Upper lobe of left lung (tissue), 6 donors: ENCODE measurements at regions not wholly inside any gene's neighbourhood (a gene's known extent, or its start where the extent isn't known, plus 50 kb on each side); places are given as distances from the start of the nearest gene placed in this dataset.

ENCODE experiments used
- ATAC-seq, 2 donors: fragments of 200-7000 bp; cut with Tn5 transposase; one replicate each; pipeline ENCODE4 v1.9.1; 2022; ENCODE audit warnings: mild to moderate bottlenecking in 2 of 2, moderate library complexity in 2 of 2; ENCODE audit not compliant: low FRiP score in 2 of 2
- DNase-seq, 2 donors: peaks; one replicate each; pipeline ENCODE4 v3.0.0-alpha.2; 2019 to 2020
- H3K27ac ChIP-seq, 4 donors: fragments of 200-600 bp; sonication (generic); one replicate each; pipeline ENCODE4 v1.5.1; 2016 to 2019
- H3K27me3 ChIP-seq, 4 donors: fragments of 200-600 bp; sonication (generic); one replicate each; pipeline ENCODE4 v1.5.1; 2017 to 2019
- H3K36me3 ChIP-seq, 4 donors: fragments of 200-600 bp; sonication (generic); one replicate each; pipeline ENCODE4 v1.5.1; 2016 to 2019
- H3K4me1 ChIP-seq, 4 donors: fragments of 200-600 bp; sonication (generic); one replicate each; pipeline ENCODE4 v1.5.1; 2018 to 2019
- H3K4me3 ChIP-seq, 4 donors: fragments of 200-600 bp; sonication (generic); one replicate each; pipeline ENCODE4 v1.5.1; 2017 to 2019; ENCODE audit warnings: mild to moderate bottlenecking in 2 of 4, moderate library complexity in 1 of 4
- H3K9me3 ChIP-seq, 4 donors: fragments of 200-600 bp; sonication (generic); one replicate each; pipeline ENCODE4 v1.5.1; 2018 to 2019
- EP300 ChIP-seq, 4 donors: sonication (generic); formaldehyde crosslinking; IDR thresholded peaks; one replicate each; pipeline ENCODE4 v1.5.1; 2017; ENCODE audit warnings: antibody characterized with exemption in 4 of 4, control low read depth in 2 of 4
- POLR2A ChIP-seq, 4 donors: fragments of 450-650 bp; IDR thresholded peaks; one replicate each; pipeline ENCODE4 v1.5.1; 2016 to 2017; ENCODE audit warnings: antibody characterized with exemption in 4 of 4, mild to moderate bottlenecking in 2 of 4
- POLR2AphosphoS5 ChIP-seq, 2 donors: sonication (generic); formaldehyde crosslinking; IDR thresholded peaks; one replicate each; pipeline ENCODE4 v1.5.1; 2017; ENCODE audit warnings: antibody characterized with exemption in 2 of 2
- WGBS, 2 donors: methylation state at CpG; one replicate each; pipeline ENCODE4 v1.1.5; 2017 to 2018; 5-methylcytosine and 5-hydroxymethylcytosine counted together
- TF ChIP-seq, protein P1 (sequence below), 6 experiments: fragments of 450-650 bp in 4 of 6; fragments of 200-600 bp in 2 of 6; sonication (generic) in 2 of 6; IDR thresholded peaks; one replicate each; pipeline ENCODE4 v1.5.1; 2016 to 2019; ENCODE audit warnings: antibody characterized with exemption in 6 of 6
- donor health status: DM: no; HTN: no; CAD: no; lungs with moderate emphysema.
- donor health status: DM: no; HTN: yes; CAD: no; lungs with severe emphysema.

DNA sequence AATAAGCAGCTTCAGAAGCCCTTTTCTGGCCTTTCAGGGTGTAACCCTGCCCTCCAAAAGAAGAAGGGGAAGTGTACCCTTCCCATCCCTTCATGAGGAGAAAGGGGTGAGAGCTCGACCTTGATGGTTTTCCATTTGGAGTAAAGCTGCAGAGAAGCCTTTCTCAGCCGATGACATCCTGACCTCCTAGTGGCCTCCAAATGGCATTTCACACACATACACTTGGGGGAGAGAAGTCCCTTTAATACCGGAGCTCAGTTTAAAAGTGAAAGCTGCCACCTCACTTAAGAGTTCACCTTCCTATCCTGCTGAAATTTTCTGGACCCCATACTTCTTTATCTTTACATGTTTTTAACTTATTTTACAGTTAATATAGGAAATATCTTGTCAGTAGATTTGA lies 716.7 kb downstream of the DCDC2C start:
- Histone ChIP-seq H3K4me3 (no peak overlapping the region), H3K27ac (no peak overlapping the region), H3K9me3 (no peaks in the 10 kb centered on the region), H3K36me3 (no peaks in the 10 kb centered on the region), H3K4me1 (no peaks in the 10 kb centered on the region), H3K27me3 (no peaks in the 10 kb centered on the region)
- TF ChIP-seq EP300 (IDR thresholded peaks at IDR 0.05) (no peak), POLR2AphosphoS5 (IDR thresholded peaks at IDR 0.05) (no peak), POLR2A (IDR thresholded peaks at IDR 0.05) (no peak)
- TF ChIP-seq, protein P1, sequence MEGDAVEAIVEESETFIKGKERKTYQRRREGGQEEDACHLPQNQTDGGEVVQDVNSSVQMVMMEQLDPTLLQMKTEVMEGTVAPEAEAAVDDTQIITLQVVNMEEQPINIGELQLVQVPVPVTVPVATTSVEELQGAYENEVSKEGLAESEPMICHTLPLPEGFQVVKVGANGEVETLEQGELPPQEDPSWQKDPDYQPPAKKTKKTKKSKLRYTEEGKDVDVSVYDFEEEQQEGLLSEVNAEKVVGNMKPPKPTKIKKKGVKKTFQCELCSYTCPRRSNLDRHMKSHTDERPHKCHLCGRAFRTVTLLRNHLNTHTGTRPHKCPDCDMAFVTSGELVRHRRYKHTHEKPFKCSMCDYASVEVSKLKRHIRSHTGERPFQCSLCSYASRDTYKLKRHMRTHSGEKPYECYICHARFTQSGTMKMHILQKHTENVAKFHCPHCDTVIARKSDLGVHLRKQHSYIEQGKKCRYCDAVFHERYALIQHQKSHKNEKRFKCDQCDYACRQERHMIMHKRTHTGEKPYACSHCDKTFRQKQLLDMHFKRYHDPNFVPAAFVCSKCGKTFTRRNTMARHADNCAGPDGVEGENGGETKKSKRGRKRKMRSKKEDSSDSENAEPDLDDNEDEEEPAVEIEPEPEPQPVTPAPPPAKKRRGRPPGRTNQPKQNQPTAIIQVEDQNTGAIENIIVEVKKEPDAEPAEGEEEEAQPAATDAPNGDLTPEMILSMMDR (IDR thresholded peaks at IDR 0.05): no peak
- no peak for DNase-seq
- no peak for ATAC-seq
- 35 to 44% methylated on average over 3 of the region's 3 CpGs for WGBS, 2 donors

DNA sequence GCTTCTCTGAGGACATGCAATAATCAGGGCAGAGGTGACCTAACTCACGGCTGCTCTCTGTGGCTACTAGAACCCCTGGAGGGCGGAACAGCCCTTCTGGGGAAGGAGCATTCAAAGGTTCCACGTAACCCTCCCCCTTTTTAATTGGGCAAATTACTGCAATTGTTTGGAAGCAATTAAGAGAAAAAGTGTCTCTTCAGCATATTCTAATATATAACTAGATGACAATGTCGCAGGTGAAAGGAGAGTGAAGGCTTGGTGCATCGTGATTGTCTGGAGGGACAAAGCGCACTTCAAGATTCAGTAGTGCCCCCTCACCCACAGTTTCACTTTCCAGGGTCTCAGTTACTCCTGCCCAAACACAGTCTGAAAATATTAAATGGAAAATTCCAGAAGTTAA lies 720.8 kb downstream of the DCDC2C start:
- TF ChIP-seq POLR2A (IDR thresholded peaks at IDR 0.05) (no peak), EP300 (IDR thresholded peaks at IDR 0.05) (no peak), POLR2AphosphoS5 (IDR thresholded peaks at IDR 0.05) (no peak)
- TF ChIP-seq, protein P1 (IDR thresholded peaks at IDR 0.05): no peak
- H3K27me3 ChIP-seq: no peaks in the 10 kb centered on the region
- ATAC-seq (no peak), DNase-seq (no peak)
- H3K4me3 ChIP-seq: no peak overlapping the region
- no peaks in the 10 kb centered on the region for H3K4me1 ChIP-seq
- no peaks in the 10 kb centered on the region for H3K36me3 ChIP-seq
- no peak overlapping the region for H3K27ac ChIP-seq
- no peaks in the 10 kb centered on the region for H3K9me3 ChIP-seq
- WGBS, 2 donors: 87 to 92% methylated on average over 6 of the region's 6 CpGs

DNA sequence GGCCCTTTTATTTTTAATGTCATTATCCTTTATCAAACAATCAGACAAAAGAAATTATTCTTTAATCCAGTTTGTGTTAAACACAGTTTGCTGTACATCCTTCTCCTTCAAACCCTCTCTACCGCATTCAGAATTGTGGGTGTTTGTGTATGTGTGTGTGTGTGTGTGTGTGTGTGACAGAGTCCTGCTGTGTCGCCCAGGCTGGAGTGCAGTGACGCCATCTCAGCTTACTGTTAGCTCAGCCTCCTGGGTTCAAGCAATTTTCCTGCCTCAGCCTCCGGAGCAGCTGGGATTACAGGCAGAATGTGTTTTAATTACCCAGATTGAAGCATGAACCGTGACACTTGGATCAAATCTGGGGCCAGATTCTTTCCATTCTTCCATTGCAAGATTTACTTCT lies 723.7 kb downstream of the DCDC2C start:
- ATAC-seq (no peak), DNase-seq (no peak)
- H3K27me3 ChIP-seq: no peaks in the 10 kb centered on the region
- no peaks in the 10 kb centered on the region for H3K9me3 ChIP-seq
- no peaks in the 10 kb centered on the region for H3K4me1 ChIP-seq
- no peaks in the 10 kb centered on the region for H3K36me3 ChIP-seq
- TF ChIP-seq POLR2A (IDR thresholded peaks at IDR 0.05): no peak
- no peak for TF ChIP-seq POLR2AphosphoS5 (IDR thresholded peaks at IDR 0.05)
- no peak for TF ChIP-seq EP300 (IDR thresholded peaks at IDR 0.05)
- TF ChIP-seq, protein P1 (IDR thresholded peaks at IDR 0.05): no peak
- no peak overlapping the region for H3K4me3 ChIP-seq
- H3K27ac ChIP-seq: no peak overlapping the region
- WGBS, 2 donors: 77 to 86% methylated on average over 5 of the region's 5 CpGs

DNA sequence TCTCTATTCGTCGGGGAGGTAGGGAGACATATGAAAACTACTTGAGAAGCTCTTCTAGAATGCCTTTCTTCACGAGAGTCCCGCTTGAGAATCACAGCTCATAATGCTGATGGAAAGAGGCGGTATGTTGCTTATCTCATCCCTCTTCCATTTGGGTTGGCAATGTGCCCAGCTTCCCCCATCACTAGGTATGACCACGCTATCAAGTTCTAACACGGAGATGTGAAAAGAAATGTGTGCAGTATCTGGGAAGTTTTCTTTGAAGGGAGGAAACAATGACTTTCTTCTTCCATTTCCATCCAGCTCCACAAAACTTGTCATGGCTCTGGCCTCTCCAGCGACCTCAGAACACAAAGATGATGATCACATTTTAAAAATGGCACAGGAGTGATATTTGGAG lies 742.4 kb downstream of the DCDC2C start:
- ATAC-seq (no peak), DNase-seq (no peak)
- Histone ChIP-seq H3K36me3 (no peaks in the 10 kb centered on the region), H3K27me3 (no peaks in the 10 kb centered on the region), H3K27ac (no peak overlapping the region), H3K9me3 (no peaks in the 10 kb centered on the region), H3K4me1 (no peaks in the 10 kb centered on the region), H3K4me3 (no peak overlapping the region)
- 62 to 64% methylated on average over 8 of the region's 8 CpGs for WGBS, 2 donors
- TF ChIP-seq POLR2A (IDR thresholded peaks at IDR 0.05): no peak
- TF ChIP-seq EP300 (IDR thresholded peaks at IDR 0.05): no peak
- TF ChIP-seq, protein P1 (IDR thresholded peaks at IDR 0.05): no peak
- no peak for TF ChIP-seq POLR2AphosphoS5 (IDR thresholded peaks at IDR 0.05)

DNA sequence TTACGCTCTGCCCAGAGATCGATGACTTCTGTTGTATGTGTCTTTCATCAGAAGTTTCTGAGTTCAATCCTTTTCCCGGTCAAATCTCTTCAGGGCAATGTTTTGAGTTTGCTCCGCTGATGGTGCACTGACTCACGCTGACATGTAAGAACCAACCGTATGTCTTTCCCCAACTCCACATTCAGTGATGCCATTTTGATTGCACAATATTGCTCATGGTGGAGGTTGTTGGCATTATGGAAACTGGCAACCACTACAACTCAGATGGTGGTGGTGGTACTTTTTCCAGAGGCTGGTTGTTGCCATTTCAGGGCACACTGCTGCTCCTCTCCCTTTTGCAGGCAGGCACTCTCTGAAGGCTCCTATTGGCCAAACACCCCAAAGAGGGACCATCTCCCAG lies 751.5 kb downstream of the DCDC2C start:
- Histone ChIP-seq H3K4me3 (no peak overlapping the region), H3K4me1 (no peaks in the 10 kb centered on the region), H3K9me3 (no peaks in the 10 kb centered on the region), H3K27me3 (no peaks in the 10 kb centered on the region), H3K36me3 (no peaks in the 10 kb centered on the region), H3K27ac (no peak overlapping the region)
- no peak for ATAC-seq
- WGBS, 2 donors: 90 to 94% methylated on average over 6 of the region's 6 CpGs
- no peak for TF ChIP-seq EP300 (IDR thresholded peaks at IDR 0.05)
- TF ChIP-seq POLR2AphosphoS5 (IDR thresholded peaks at IDR 0.05): no peak
- no peak for TF ChIP-seq POLR2A (IDR thresholded peaks at IDR 0.05)
- TF ChIP-seq, protein P1 (IDR thresholded peaks at IDR 0.05): no peak
- no peak for DNase-seq
